HG03159 (cell line): ENCODE measurements at regions not wholly inside any gene's neighbourhood (a gene's known extent, or its start where the extent isn't known, plus 50 kb on each side); places are given as distances from the start of the nearest gene placed in this dataset.
A peak's percentile ranks its signal among the peaks of the same experiment; 100 is the strongest.
"Not testable (repeated sequence)": the region's sequence is repeated elsewhere in the genome, so short reads cannot be mapped to it uniquely, and the experiment has no call there.

Experiments
- ATAC-seq: cut with Tn5 transposase; IDR thresholded peaks from one replicate; pipeline ENCODE4 v1.9.1; 2021; ENCODE audit warnings: mild to moderate bottlenecking, moderate library complexity; ENCODE audit not compliant: unreplicated experiment

GRCh38 chr7:43042302-43042701, 70.1 kb upstream of the HECW1 start:
- no peak for ATAC-seq

- no peak for ATAC-seq
These were observed 67.9 kb upstream of the HECW1 start for GRCh38 chr7:43044511-43044910.

- no peak for ATAC-seq
These were observed 58.3 kb upstream of the HECW1 start for GRCh38 chr7:43054052-43054722.

GRCh38 chr7:43057141-43057540, 55.3 kb upstream of the HECW1 start:
- ATAC-seq = no peak

GRCh38 chr7:43058271-43059066, 54.0 kb upstream of the HECW1 start:
- peak; percentile 54 for ATAC-seq

GRCh38 chr7:43059067-43059600, 53.3 kb upstream of the HECW1 start:
- ATAC-seq = not testable (repeated sequence)
